Activated B cell treated with CpG ODN at 0.5 μM for 24 hours (primary cell): ENCODE measurements at regions not wholly inside any gene's neighbourhood (a gene's known extent, or its start where the extent isn't known, plus 50 kb on each side); places are given as distances from the start of the nearest gene placed in this dataset.

Source experiments
- ATAC-seq: fragments of 200-7000 bp; cut with Tn5 transposase; one replicate; pipeline ENCODE4 v1.10.0; 2021; ENCODE audit warnings: low read depth, mild to moderate bottlenecking, moderate library complexity
- CTCF ChIA-PET: fragments of 350-600 bp; sonication (Branson Sonifier 250); formaldehyde crosslinking; loops from one replicate; lab custom pipeline; 2021; ENCODE audit warnings: antibody characterized with exemption; lab: Charles Lee
- POLR2A ChIA-PET: fragments of 350-600 bp; sonication (Branson Sonifier 250); formaldehyde crosslinking; loops from one replicate; lab custom pipeline; 2021; ENCODE audit warnings: antibody characterized with exemption; lab: Charles Lee
- DNase-seq: peaks from one replicate; pipeline ENCODE4 v3.0.0; 2022
- H3K27ac Mint-ChIP-seq: one replicate; pipeline ENCODE4 v1.8.0; 2020; ENCODE audit warnings: mixed read lengths
- H3K27me3 Mint-ChIP-seq: one replicate; pipeline ENCODE4 v1.8.0; 2021; ENCODE audit warnings: mixed read lengths
- H3K36me3 Mint-ChIP-seq: one replicate; pipeline ENCODE4 v1.8.0; 2021; ENCODE audit warnings: low read depth, mixed read lengths
- H3K4me1 Mint-ChIP-seq: one replicate; pipeline ENCODE4 v1.8.0; 2021; ENCODE audit warnings: mixed read lengths
- H3K4me3 Mint-ChIP-seq: one replicate; pipeline ENCODE4 v1.8.0; 2020; ENCODE audit warnings: mild to moderate bottlenecking, mixed read lengths
- H3K9me3 Mint-ChIP-seq: one replicate; pipeline ENCODE4 v1.8.0; 2020; ENCODE audit warnings: mixed read lengths
- CTCF ChIP-seq: fragments of 200-600 bp; IDR thresholded peaks from one replicate; pipeline ENCODE4 v1.8.0; 2022; ENCODE audit warnings: antibody characterized with exemption, mild to moderate bottlenecking
- intact Hi-C: fragments of 100-400 bp; cut with micrococcal nuclease; formaldehyde crosslinking; loops from one replicate; pipeline ENCODE4 v1.15.1; 2024

- Mint-ChIP-seq H3K27me3 (no peaks in the 10 kb centered on the region), H3K36me3 (peaks cover 2% of the 10 kb centered on the region), H3K27ac (no peak overlapping the region), H3K9me3 (peaks cover 7% of the 10 kb centered on the region), H3K4me1 (no peaks in the 10 kb centered on the region), H3K4me3 (no peak overlapping the region)
- intact Hi-C loops, result no loop called here
- ATAC-seq (no peak), DNase-seq (no peak)
- no peak for TF ChIP-seq CTCF
- POLR2A ChIA-PET, result interaction anchor here (1.1 kb wide), 1 partner anchor 70 kb away, joined by 4 read pairs; no protein-coding TSS in a partner anchor
- CTCF ChIA-PET, result no interaction called here
Observed at GRCh38 chr13:50326271-50326670, 311.0 kb downstream of the KCNRG start.

- H3K4me1 Mint-ChIP-seq, result no peaks in the 10 kb centered on the region
- ChIA-PET CTCF (no interaction called here), POLR2A (interaction anchor here (1.1 kb wide), 1 partner anchor 71 kb away, joined by 4 read pairs; no protein-coding TSS in a partner anchor)
- peaks cover 2% of the 10 kb centered on the region for H3K36me3 Mint-ChIP-seq
- no peak overlapping the region for H3K27ac Mint-ChIP-seq
- peaks cover 7% of the 10 kb centered on the region for H3K9me3 Mint-ChIP-seq
- intact Hi-C loops, result no loop called here
- H3K4me3 Mint-ChIP-seq, result no peak overlapping the region
- no peak for TF ChIP-seq CTCF
- DNase-seq (no peak), ATAC-seq (no peak)
- H3K27me3 Mint-ChIP-seq, result no peaks in the 10 kb centered on the region
Observed at GRCh38 chr13:50326811-50327210, 311.6 kb downstream of the KCNRG start.

GRCh38 chr13:50334115-50334778 is 319.0 kb downstream of the KCNRG start:
- ATAC-seq, result no peak
- ChIA-PET CTCF (no interaction called here), POLR2A (interaction anchor here (0.8 to 1.0 kb wide), 2 partner anchors 17 to 208 kb away, joined by 3 to 10 read pairs; no protein-coding TSS in a partner anchor)
- Mint-ChIP-seq H3K27ac (no peak overlapping the region), H3K4me3 (no peak overlapping the region), H3K4me1 (no peaks in the 10 kb centered on the region), H3K27me3 (no peaks in the 10 kb centered on the region), H3K9me3 (no peaks in the 10 kb centered on the region), H3K36me3 (no peaks in the 10 kb centered on the region)
- DNase-seq, result no peak
- intact Hi-C loops, result no loop called here
- TF ChIP-seq CTCF, result no peak

GRCh38 chr13:50334944-50335343 is 319.7 kb downstream of the KCNRG start:
- no peak for DNase-seq
- H3K9me3 Mint-ChIP-seq, result no peaks in the 10 kb centered on the region
- no peaks in the 10 kb centered on the region for H3K36me3 Mint-ChIP-seq
- ATAC-seq, result no peak
- H3K27ac Mint-ChIP-seq, result no peak overlapping the region
- ChIA-PET CTCF (no interaction called here), POLR2A (no interaction called here)
- no peaks in the 10 kb centered on the region for H3K27me3 Mint-ChIP-seq
- no peak overlapping the region for H3K4me3 Mint-ChIP-seq
- TF ChIP-seq CTCF, result no peak
- no peaks in the 10 kb centered on the region for H3K4me1 Mint-ChIP-seq
- intact Hi-C loops, result no loop called here

- no peak for TF ChIP-seq CTCF
- DNase-seq, result no peak
- no peak overlapping the region for H3K4me3 Mint-ChIP-seq
- no peak overlapping the region for H3K27ac Mint-ChIP-seq
- intact Hi-C loops, result no loop called here
- H3K27me3 Mint-ChIP-seq, result no peaks in the 10 kb centered on the region
- POLR2A ChIA-PET, result no interaction called here
- no peaks in the 10 kb centered on the region for H3K36me3 Mint-ChIP-seq
- ATAC-seq, result no peak
- CTCF ChIA-PET, result no interaction called here
- H3K4me1 Mint-ChIP-seq, result no peaks in the 10 kb centered on the region
- H3K9me3 Mint-ChIP-seq, result peaks cover 8% of the 10 kb centered on the region
Observed at GRCh38 chr13:50339271-50339670, 324.0 kb downstream of the KCNRG start.
